Mucosa of rectum (tissue), 2 donors: ENCODE measurements at regions not wholly inside any gene's neighbourhood (a gene's known extent, or its start where the extent isn't known, plus 50 kb on each side); places are given as distances from the start of the nearest gene placed in this dataset.
"Not testable (repeated sequence)": the region's sequence is repeated elsewhere in the genome, so short reads cannot be mapped to it uniquely, and the experiment has no call there.

Experiments
- H3K27ac ChIP-seq, 2 donors: one replicate each; pipeline ENCODE4 v1.7.0; 2013; ENCODE audit warnings: inconsistent platforms in 2 of 2, low read depth in 2 of 2, low read length in 2 of 2
- H3K27me3 ChIP-seq, 2 donors: one replicate each; pipeline ENCODE4 v1.7.0; 2013; ENCODE audit warnings: low read length in 2 of 2; ENCODE audit not compliant: control insufficient read depth in 2 of 2, insufficient read depth in 2 of 2
- H3K36me3 ChIP-seq, 2 donors: one replicate each; pipeline ENCODE4 v1.7.0; 2013; ENCODE audit warnings: low read length in 2 of 2; ENCODE audit not compliant: control insufficient read depth in 2 of 2, insufficient read depth in 2 of 2
- H3K4me1 ChIP-seq, 2 donors: one replicate each; pipeline ENCODE4 v1.7.0; 2013; ENCODE audit warnings: low read length in 2 of 2, mild to moderate bottlenecking in 1 of 2; ENCODE audit not compliant: control insufficient read depth in 2 of 2, insufficient read depth in 2 of 2
- H3K4me3 ChIP-seq, 2 donors: one replicate each; pipeline ENCODE4 v1.7.0; 2013; ENCODE audit warnings: low read length in 2 of 2
- H3K9ac ChIP-seq, 2 donors: one replicate each; pipeline ENCODE4 v1.7.0; 2013; ENCODE audit warnings: low read length in 2 of 2, low read depth in 1 of 2, mild to moderate bottlenecking in 1 of 2
- H3K9me3 ChIP-seq, 2 donors: one replicate each; pipeline ENCODE4 v1.7.0; 2013; ENCODE audit warnings: low read length in 2 of 2; ENCODE audit not compliant: control insufficient read depth in 2 of 2
- donor health status: healthy.
- donor health status: Normal muscosa, but diverticular disease.

DNA sequence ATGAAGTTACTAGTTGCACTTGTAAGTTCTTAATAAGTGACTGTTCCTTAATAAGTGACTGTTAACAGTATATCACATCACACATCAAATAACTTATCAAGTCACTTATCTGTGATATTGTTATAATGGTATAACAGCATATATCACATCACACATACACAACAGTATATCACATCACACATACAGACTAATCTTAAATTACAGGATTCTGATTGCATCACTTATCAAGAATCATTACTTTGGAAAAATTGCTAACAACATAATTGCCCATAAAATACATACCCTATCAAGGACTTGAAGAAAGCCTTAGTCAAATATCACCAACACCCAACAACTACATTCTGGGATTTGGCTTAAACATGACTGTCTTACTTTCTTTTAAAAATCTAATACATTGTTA is 813.5 kb downstream of the LTN1 start:
- no peaks in the 10 kb centered on the region for H3K36me3 ChIP-seq
- no peaks in the 10 kb centered on the region for H3K4me1 ChIP-seq
- no peaks in the 10 kb centered on the region for H3K9me3 ChIP-seq
- no peak overlapping the region for H3K9ac ChIP-seq
- no peak overlapping the region for H3K27ac ChIP-seq
- no peaks in the 10 kb centered on the region for H3K27me3 ChIP-seq
- no peak overlapping the region for H3K4me3 ChIP-seq

DNA sequence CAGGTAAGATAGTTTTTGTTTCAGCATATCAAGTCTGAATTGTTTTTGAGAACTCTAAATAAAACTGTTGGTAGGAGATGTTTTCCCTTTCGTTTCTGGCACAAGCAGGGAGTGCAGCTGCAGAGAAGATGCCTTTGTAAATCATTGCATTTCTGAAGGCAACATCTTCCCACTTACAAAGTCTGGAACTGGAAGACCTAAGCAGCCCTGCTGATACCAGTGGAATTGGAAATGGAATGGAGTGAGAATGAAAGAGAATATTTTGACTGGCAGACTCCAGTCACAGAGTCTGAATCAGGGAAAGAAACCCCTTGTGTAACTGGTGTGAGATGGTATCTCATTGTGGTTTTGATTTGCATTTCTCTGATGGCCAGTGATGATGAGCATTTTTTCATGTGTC is 815.6 kb downstream of the LTN1 start:
- no peaks in the 10 kb centered on the region for H3K36me3 ChIP-seq
- no peaks in the 10 kb centered on the region for H3K9me3 ChIP-seq
- no peak overlapping the region for H3K4me3 ChIP-seq
- H3K27ac ChIP-seq, result no peak overlapping the region
- H3K27me3 ChIP-seq, result no peaks in the 10 kb centered on the region
- no peak overlapping the region for H3K9ac ChIP-seq
- no peaks in the 10 kb centered on the region for H3K4me1 ChIP-seq

DNA sequence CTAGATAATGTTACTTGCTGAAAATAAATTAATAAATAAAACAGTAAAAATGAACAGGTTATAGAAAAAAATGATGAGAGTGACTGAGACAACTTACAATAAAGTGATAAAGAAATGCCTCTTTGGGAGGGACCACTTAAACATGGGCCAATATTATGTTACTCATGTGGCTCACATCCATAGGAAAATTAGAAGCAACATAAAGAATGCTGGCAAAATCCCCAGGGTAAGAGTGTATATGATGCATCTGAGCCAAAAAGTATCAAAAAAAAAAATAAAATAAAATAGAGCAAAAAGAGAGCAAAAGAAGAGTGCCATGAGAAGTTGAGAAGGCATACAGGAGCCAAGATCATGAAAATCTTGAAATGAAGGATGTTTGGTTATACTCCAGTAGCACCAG is 818.0 kb downstream of the LTN1 start:
- H3K36me3 ChIP-seq, result no peaks in the 10 kb centered on the region
- H3K4me3 ChIP-seq, result no peak overlapping the region
- no peak overlapping the region for H3K27ac ChIP-seq
- no peak overlapping the region for H3K9ac ChIP-seq
- H3K4me1 ChIP-seq, result no peaks in the 10 kb centered on the region
- H3K9me3 ChIP-seq, result no peaks in the 10 kb centered on the region
- H3K27me3 ChIP-seq, result no peaks in the 10 kb centered on the region

- no peaks in the 10 kb centered on the region for H3K4me1 ChIP-seq
- no peak overlapping the region for H3K4me3 ChIP-seq
- no peak overlapping the region for H3K27ac ChIP-seq
- no peaks in the 10 kb centered on the region for H3K36me3 ChIP-seq
- H3K27me3 ChIP-seq, result no peaks in the 10 kb centered on the region
- no peaks in the 10 kb centered on the region for H3K9me3 ChIP-seq
- no peak overlapping the region for H3K9ac ChIP-seq
Measured at GRCh38 chr21:28174006-28174405, 818.7 kb downstream of the LTN1 start.

- Histone ChIP-seq H3K4me1 (no peaks in the 10 kb centered on the region), H3K9ac (no peak overlapping the region), H3K4me3 (no peak overlapping the region), H3K27ac (no peak overlapping the region), H3K9me3 (no peaks in the 10 kb centered on the region), H3K27me3 (no peaks in the 10 kb centered on the region), H3K36me3 (no peaks in the 10 kb centered on the region)
Measured at GRCh38 chr21:28172376-28172775, 820.3 kb downstream of the LTN1 start.

DNA sequence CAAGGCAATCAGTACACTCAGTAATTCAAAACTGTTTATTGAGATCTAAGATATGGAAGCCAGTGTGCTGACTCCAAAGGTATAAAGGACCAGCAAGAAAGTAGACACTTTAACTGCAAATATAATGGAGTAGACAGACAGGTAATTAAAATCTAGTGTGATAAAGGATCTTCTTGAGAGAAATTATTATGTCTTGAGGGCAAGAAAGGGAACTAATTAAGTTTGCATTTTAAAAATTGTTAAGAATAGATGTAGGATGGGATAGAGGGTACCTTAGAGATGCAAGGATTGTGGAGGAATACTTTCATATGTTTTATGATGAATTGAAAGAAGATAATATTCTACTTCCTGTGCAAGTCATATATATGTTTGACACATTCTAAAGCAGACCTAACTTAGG is 825.3 kb downstream of the LTN1 start:
- Histone ChIP-seq H3K9ac (no peak overlapping the region), H3K9me3 (no peaks in the 10 kb centered on the region), H3K27me3 (no peaks in the 10 kb centered on the region), H3K4me1 (no peaks in the 10 kb centered on the region), H3K27ac (no peak overlapping the region), H3K36me3 (no peaks in the 10 kb centered on the region), H3K4me3 (no peak overlapping the region)

DNA sequence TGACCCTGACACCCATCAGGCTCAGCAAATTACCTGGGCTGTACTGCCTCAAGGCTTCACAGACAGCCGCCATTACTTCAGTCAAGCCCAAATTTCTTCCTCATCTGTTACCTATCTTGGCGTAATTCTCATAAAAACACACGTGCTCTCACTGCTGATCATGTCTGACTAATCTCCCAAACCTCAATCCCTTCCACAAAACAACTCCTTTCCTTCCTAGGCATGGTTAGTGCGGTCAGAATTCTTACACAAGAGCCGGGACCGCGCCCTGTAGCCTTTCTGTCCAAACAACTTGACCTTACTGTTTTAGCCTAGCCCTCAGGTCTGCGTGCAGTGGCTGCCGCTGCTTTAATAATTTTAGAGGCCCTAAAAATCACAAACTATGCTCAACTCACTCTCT is 828.2 kb downstream of the LTN1 start:
- not testable (repeated sequence) for H3K9me3 ChIP-seq, H3K4me3 ChIP-seq, H3K36me3 ChIP-seq, H3K4me1 ChIP-seq, H3K9ac ChIP-seq, H3K27ac ChIP-seq, H3K27me3 ChIP-seq

- not testable (repeated sequence) for H3K9me3 ChIP-seq, H3K27ac ChIP-seq, H3K36me3 ChIP-seq, H3K4me3 ChIP-seq, H3K4me1 ChIP-seq, H3K27me3 ChIP-seq, H3K9ac ChIP-seq
Measured at GRCh38 chr21:28162052-28162451, 830.6 kb downstream of the LTN1 start.

DNA sequence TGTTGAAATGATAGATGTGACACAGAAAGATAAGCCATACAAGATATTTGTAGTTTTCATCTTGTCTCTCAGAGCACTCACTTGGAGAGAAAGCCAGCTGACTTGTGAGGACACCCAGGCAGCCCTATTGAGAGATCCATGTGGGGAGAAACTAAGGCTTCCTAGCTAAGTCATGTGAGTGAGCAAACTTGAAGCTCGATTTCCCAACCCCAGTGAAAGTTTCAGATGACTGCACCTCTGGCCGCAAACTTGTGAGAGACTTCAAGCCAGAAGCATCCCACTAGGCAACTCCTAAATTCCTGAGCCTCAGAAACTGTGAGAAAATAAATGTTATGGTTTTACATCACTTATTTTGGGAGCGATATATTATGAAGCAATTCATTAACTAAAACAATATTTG is 832.3 kb downstream of the LTN1 start:
- Histone ChIP-seq H3K27me3 (no peaks in the 10 kb centered on the region), H3K9me3 (no peaks in the 10 kb centered on the region), H3K4me1 (no peaks in the 10 kb centered on the region), H3K9ac (no peak overlapping the region), H3K4me3 (no peak overlapping the region), H3K36me3 (no peaks in the 10 kb centered on the region), H3K27ac (no peak overlapping the region)

- Histone ChIP-seq H3K4me3 (no peak overlapping the region), H3K4me1 (no peaks in the 10 kb centered on the region), H3K27me3 (no peaks in the 10 kb centered on the region), H3K9me3 (no peaks in the 10 kb centered on the region), H3K27ac (no peak overlapping the region), H3K36me3 (no peaks in the 10 kb centered on the region), H3K9ac (no peak overlapping the region)
Measured at GRCh38 chr21:28159396-28159795, 833.3 kb downstream of the LTN1 start.

- H3K27ac ChIP-seq, result no peak overlapping the region
- H3K9me3 ChIP-seq, result no peaks in the 10 kb centered on the region
- no peak overlapping the region for H3K9ac ChIP-seq
- H3K4me3 ChIP-seq, result no peak overlapping the region
- no peaks in the 10 kb centered on the region for H3K4me1 ChIP-seq
- H3K36me3 ChIP-seq, result no peaks in the 10 kb centered on the region
- H3K27me3 ChIP-seq, result no peaks in the 10 kb centered on the region
Measured at GRCh38 chr21:28156590-28156989, 836.1 kb downstream of the LTN1 start.
